HS-27A (cell line): ENCODE measurements at regions not wholly inside any gene's neighbourhood (a gene's known extent, or its start where the extent isn't known, plus 50 kb on each side); places are given as distances from the start of the nearest gene placed in this dataset.

Experiments
- DNase-seq: peaks from one replicate; pipeline ENCODE4 v3.0.0-alpha.2; 2012; ENCODE audit warnings: low read depth, missing footprints

DNA sequence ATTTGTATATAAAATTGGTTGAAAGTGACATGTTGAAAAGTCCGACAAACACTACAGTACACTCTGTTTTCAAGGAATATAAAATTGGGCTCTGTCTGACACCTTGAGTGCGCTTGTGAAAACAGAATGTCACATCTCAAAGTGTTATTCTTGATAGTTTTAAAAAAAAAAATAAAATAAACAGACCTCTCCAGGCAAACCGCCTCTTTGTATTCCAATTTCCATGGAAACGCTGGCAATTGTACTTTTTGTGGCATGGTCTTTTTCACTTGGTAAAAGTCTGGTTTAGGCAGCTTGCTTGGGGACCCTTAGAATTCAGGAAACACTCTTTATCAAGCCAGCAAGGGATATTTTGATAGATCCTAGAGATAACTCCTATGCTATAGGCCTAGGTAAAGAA is 302.5 kb downstream of the RAB28 start:
- no peak for DNase-seq

DNA sequence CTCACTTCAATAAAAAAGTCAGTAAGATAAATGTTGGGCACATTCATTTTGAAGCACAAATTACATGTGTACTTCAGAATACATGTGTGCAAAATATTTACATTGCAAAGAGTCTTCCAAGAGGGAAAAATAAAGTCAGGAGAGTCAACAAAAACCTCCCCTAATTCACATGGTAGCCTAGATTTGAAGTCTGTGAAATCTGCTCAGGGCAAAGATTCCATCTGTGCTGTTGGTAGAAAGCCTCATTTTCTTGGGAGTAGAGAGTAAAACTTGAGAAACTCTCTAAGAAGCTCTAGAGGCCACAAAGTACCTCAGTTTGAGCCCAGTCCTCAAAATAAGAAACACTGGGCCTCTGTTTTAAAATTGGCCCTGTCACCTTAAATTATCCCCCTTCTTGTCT is 303.4 kb downstream of the RAB28 start:
- DNase-seq, result no peak

DNA sequence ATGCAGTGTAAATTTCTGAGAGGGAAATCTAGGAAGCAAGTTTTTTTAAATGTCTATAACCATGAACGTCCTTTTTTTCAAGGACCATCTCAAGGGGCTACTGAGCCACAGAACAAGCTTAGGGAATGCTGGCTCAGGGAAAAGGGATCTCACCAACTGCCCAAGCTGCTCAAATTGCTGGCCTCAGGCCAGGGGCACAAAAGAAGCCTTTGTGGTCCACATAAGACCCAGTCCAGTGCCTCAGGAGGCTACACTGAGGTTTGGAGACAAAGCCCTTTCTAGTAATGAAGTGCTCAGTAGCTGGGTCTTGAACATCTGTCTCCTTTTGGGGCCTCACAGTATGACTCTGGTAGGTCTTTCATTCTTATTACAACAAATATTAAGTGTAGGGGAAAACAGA is 305.5 kb downstream of the RAB28 start:
- no peak for DNase-seq

DNA sequence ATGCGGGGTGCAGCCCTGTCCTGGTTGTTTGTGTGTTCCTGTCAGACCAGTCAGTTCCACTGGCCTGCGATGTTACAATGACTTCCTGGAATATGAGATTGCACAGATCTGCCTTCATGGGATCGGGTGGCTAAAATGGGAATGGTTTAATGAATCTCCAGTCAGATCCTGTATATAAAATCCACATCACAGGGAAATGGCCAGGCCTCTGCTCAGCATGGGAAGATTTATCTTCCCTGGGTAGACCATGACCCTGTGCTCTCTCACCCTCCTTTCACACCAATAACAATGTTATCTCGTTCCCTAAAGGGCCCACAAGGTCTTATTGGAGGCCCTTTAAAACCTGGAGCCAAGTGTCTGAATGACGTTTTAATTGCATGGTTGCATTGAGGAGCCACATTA is 307.4 kb downstream of the RAB28 start:
- no peak for DNase-seq

DNA sequence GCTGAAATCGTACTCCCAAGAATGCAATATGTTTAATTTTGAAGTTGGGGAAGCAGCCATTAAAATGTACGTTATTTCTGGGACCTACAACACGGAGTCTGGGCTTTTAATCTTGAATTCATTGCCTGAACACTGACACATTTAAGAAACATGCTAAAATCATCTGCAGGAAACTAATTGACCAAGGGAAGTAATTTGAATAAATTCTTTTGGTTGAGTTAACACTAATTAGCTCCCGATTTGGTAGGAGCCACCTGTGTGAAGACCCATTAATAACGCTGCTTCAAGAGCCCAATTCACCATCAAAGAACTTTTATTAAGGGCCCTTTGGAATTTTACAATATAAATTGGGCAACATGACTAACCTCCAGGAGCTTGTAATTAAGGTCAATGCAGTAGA is 309.2 kb downstream of the RAB28 start:
- no peak for DNase-seq

DNA sequence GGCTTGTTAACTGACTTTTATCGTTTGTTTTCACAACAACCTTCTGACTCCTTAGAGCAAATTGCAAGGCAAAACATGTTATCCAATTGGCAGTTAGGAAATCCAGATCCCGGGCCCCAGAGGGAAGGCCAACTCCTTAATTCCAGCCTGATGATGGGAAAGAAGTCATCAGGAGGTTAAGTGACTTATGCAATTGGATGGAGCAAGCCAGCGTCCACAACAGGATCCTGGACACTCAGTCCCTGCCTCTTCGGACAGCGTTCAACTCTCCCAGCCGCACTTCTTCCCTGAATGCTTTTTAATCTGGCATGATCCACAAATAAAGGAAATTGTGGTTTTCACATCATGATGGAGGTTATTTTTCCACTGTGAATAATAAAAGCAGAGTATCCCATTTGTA is 310.1 kb downstream of the RAB28 start:
- DNase-seq, result no peak

DNA sequence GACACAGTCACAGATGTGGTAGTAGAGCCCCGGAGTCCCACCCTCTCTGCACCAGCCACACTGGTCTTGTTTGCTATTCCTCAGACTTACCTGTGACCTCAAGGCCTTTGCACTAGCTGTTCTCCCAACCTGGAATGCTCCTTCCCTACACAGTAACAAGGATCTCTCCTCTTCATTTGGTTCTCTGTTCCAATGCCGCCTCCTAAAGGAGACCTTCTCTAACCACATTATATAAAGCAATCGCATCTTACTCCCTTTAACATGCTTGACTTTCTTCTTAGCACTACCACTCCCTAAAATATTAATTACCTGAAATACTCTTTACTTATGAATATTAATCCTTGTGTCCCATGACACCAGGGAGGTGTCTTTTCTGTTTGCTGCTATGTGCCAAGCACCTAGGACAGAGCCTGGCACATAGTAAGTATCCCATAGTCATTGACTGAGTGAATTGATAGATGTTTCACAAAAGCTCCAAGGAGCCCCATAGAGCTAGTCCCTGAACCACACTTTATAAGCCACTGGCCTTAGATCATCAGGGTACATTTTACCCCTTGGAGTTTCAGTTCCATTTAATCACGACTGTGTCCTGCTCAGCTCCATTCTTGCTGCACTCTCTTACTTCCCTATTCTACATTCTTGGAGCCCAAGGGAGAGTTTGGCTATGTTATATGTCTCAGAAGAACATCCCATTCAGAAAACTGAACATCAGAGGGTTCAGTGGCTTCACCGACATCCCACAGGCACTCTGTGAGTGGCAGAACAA is 312.7 kb downstream of the RAB28 start:
- no peak for DNase-seq

DNA sequence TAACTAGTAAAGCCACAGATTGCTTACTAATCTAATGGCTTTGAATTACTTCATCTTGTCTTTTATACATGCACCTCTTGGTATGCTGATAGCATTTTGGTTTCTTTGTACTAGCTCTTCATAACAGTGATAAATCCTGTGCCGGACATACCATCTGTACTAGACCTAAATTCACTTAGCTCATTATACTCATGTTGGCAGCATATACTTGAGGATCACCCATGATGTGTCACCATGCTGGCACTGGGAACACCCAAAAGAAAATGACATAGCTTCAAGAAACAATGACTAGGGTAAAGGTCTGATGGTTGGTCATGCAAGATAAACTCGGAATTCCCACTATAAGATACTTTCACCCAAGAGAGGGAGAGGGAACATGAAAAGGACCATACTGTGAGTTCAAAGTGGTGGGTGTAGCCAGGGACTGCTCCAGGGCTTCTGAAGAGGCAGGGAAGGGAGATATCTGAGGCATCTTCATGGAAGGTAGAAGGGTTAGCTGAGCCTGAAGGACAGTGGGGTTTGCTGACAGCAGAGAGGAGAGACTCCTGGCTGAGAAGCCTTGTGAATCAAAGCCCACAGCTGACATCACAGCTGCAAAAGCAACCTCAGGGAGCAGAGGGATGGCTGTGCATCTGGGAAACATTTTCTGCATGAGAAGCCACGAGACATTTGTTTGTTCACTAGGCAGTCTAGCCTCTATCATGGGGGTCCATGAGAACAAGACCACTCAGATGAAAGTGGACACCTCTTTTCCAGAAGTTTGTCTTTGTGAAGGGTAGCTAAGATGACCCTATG is 314.2 kb downstream of the RAB28 start:
- DNase-seq, result no peak

DNA sequence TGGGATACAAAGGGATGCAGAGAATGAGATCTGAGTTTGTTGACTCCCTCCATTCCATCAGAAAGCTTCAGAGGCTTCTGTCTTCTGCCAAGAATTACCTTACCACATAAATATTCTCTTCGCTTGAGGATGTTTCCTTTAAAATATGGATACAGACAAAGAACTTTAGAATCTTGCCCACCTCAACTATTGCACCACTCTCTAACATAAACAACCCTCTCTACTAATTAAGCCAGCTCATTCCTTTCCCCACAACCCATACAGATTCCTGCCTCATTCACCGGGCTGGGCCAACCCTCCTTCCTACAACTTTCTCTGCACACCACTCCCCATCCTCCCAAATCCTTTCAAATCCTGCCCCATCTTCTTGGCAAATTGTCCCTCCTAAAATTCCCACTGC is 315.8 kb downstream of the RAB28 start:
- no peak for DNase-seq

DNA sequence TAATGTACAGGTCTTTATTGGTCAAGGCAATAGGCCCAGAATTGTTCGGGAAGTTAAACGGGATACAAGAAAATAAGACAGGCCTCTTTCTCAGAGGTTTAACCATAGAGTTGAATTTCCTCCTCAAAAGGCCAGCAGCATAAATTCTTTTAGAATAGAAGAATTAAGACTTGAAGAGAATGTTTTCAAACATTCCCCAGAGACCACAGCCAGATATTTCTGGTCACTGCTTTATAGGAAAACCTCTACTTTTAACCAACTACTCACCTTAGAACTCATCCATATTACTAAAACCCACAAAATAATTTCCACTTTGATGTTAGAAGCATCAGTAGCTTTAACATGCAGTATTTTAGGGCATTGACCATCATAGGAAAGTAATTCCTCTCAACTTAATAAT is 317.9 kb downstream of the RAB28 start:
- no peak for DNase-seq

DNA sequence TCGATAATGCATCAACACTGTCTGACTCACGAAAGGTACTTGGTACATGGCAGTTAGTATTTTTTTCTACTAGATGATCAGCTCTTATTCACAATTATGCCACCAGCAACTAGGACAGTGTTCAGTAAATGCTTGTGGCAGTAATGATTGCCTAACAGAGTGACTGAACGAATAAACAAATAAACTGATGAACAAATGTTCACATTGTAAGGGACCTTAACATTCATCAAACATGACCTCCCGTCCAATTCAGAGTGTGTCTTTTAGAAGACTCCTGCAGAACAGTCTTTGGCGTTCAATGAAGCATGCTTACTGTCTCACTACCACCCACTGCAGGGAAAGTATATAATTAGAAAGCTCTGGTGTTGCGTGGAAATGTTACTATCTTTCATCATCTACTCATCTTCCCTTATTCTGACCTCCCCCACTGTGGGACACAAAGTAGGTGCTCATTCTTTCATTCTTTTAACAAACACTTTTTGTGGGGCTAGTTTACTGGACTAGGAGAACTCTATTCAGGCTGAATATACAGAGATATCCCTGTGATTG is 319.3 kb downstream of the RAB28 start:
- DNase-seq, result no peak

DNA sequence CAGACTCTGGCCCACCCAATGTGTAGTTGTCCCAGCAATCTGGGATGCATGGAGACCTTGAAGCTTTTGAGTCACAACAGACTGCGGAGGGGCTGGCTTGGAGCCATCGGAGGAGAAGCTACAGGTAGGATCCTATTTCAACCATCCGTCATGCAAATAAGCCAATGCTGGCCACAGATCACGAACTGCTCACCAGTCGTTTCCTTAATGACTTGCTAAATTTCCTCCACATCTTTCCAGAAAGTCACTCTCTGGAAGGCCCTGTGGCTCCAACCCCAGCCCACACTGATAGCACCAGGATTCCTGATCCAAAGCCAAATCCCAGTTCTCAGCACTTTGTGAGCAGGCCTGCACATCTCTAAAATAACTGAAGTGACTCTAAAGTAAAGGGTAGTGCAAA is 321.3 kb downstream of the RAB28 start:
- no peak for DNase-seq

DNA sequence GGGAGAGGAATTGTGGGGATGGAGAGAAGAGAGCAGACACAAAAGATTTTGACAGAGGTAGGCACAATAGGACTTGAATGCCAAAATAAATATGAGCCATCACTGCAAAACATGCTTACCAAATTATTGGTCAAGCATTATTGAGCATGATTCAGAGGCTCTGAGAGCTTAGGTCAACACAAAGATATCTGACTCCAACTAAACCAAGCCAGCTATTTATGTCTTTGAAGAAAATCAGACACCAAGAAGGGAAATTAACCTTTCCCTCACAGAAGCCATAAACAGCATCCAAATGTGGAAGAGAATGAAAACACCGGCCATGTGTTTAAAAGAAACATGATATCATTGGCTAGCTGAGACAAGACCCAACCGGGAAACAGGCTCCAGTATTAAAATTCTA is 323.2 kb downstream of the RAB28 start:
- DNase-seq, result no peak

DNA sequence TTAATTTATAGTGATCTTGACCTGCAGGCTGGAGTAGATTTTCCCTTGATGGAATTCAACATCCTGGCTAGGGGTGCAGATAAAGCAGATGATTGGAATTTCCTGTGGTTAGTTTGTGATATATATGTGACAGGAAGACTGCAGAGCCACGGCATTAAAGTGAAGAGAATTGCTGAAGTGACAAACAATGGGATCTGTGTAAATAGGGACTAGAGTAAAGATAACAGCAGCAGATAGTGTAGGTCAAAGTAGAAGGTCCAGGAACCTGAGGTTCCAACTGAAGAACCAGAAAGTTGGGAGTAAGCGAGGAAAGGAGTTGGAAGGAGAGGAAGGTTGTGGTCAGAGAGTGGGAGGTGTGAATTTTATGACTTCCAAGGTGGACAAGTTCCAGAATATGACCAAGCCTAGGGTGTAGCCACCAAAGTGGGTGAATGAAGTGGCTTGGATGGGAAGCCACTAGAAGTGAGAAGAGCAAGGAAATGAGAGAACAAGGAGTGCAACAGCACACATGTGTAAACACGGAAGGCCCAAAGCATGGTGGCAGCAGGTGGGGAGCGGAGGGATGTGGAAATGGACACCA is 325.0 kb downstream of the RAB28 start:
- no peak for DNase-seq

DNA sequence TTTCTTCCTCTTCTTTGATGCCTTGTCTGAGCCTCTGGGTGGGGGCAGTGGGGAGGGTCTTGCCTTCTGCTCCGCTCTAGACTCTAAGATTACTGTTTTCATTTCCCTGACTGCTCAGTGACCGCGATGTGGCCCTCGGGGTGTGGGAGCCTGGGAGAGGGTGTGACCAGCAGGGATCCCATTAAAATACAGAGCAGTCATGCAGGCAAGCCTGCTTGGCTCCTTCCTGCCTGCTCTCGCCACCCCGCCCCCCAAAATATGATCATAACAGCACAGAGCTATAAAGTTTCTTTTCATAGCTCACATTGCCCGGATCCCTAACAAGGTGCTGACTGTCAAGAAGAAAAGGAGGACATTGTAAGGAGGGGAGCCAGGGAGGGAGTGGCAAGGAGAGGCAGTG is 332.9 kb downstream of the RAB28 start:
- DNase-seq, result no peak

DNA sequence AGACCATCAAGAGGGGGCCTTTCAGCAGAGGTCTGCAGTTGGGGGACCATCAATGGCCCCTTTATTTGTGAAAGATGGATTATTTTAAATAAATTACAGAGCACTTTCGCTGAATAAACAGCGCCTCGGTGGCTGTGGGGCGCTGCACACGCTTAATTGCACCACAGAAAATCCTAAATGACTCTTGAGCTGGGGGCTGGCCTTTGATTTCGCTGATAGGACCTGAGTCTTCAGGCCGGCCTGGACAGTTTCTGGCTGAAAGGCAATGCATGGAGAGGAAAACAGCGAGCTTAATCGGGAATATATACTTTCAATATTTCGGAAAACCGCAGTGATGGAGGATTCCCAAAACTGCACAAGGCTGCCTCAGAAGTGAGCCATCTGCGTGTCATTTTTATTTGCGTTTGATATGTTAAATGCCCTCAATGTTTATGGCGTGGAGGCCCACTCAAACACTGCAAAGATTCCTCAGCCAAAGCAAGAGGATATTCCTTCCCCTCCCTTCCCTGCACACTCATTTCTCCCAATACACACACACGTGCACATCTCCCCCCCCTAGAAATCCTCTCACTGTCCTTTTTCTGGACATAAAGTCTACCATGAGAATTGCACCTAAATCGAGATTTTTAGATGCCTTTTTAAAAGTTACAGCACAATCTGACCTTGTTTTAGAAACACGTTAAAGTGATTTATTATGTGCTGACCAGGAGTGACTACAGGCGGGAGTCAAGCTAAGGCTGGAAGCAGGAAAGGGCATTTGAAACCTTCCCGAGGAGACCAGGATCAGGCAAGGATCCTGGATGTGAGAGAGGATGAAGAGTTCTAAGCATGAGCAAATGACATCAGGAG is 340.7 kb downstream of the RAB28 start:
- DNase-seq, result no peak

DNA sequence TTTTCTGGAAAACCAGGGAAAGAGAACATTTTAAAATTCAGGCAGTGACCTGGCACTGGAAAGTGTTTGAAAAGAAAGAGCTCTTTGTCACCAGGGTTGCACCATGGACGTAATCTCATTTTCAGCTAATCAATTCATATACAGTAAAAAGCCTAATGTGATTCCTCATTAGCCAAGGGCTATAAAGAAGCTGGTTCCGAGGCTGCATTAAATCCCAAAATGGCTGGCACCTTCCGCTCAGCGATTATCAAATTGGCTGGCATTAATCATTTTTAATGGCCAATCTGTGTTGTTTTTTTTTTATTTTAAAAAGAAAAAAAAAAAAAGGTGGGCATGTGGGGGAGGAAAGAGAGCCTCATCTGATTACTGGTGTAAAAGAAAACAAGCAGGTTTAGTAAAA is 341.4 kb downstream of the RAB28 start:
- DNase-seq, result no peak

DNA sequence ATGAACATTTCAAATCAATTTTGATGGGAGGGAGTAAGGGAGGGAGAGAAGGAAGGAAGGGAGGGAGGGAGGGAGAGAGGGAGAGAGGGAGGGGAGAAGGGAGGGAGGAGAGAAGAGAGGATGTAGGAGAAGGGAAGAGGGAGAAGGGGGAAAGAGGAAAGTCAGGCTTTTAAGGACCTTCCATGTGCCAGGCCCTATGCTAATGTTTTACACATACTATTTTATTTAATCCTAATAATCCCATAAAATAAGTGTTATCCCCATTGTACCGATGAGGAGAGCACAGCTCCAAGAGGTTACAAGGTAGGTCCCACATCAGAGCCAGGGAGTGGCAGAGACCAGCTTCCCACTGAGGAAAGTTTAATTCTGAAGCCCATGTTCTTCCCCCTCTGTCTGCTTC is 341.9 kb downstream of the RAB28 start:
- DNase-seq, result no peak

DNA sequence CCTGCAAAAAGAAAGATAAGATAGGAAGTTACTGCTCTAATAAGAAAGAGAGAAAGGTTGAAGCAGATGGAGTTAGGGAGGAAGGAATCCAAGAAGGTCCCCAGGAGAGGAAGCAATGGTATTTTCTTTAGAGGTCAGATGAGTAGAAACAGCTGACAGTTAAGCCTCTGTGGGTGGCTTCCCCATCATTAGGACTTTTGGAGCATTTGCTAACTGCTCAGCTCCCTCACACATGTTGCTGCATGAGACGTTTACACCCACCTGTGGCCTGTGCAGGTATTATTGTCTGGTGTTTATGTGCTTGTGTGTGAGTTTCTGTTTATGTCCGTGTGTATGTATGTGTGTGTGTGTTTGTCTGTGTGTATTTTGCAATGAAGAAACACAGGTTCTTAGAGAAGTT is 346.8 kb downstream of the RAB28 start:
- no peak for DNase-seq

DNA sequence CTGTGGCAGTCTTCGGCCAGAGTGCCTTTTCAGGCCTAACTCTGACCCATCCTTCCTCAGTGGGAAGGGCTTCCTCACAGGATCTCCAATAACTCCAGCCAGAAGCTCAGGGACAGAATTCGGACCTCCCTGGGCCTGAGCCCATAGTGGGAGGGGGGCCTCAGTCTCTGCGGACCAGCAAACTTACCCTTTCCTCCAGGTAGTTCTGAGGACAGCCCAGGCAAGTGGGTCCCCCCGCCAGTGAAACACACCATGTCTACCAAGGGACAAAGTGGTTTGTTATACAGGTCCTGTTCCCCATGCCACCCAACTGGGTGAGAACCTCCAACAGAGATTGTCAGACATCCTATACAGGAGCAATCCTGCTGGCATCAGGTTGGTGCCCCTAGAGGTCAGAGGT is 350.4 kb downstream of the RAB28 start:
- no peak for DNase-seq

DNA sequence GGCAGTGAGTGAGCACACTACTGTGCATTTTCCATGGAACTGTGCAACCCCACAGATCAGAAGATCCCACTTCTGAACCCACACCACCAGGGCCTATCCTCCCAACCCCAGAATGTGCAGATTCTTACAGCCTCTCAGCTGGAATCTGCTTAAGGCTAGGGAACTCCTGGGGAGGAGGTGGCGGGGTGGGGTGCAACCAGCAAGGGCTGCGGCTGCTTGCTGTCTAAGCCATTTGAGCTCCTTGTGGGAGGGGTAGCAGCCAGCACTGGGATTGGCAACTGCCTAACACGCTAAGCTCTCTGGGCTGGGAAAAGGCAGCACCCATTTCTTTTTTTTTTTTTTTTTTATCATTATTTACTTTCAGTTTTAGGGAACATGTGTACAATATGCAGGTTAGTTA is 353.3 kb downstream of the RAB28 start:
- DNase-seq, result no peak

DNA sequence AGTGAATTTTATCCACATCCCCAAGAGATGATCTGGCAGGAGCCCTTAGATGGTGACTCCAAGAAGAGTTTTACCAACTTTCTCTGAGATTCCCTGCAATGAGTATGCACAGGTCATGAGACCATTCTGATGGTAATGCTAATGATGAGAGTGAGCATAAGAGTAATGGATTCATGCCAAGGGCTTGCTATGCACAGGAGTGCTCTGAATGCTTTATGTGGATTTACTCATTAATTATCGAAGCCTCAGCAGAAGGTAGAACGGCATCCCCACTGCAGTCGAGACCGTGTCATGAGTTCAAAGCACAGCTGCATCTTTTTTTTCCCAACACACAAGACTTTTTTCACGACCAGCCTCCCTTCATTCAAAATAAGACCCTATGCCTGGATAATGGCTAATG is 355.0 kb downstream of the RAB28 start:
- no peak for DNase-seq
